NCI-H510A (cell line): ENCODE measurements at regions not wholly inside any gene's neighbourhood (a gene's known extent, or its start where the extent isn't known, plus 50 kb on each side); places are given as distances from the start of the nearest gene placed in this dataset.

Source experiments
- DNase-seq: peaks from one replicate; lab custom pipeline; 2025; lab: John Stamatoyannopoulos, UW

DNA sequence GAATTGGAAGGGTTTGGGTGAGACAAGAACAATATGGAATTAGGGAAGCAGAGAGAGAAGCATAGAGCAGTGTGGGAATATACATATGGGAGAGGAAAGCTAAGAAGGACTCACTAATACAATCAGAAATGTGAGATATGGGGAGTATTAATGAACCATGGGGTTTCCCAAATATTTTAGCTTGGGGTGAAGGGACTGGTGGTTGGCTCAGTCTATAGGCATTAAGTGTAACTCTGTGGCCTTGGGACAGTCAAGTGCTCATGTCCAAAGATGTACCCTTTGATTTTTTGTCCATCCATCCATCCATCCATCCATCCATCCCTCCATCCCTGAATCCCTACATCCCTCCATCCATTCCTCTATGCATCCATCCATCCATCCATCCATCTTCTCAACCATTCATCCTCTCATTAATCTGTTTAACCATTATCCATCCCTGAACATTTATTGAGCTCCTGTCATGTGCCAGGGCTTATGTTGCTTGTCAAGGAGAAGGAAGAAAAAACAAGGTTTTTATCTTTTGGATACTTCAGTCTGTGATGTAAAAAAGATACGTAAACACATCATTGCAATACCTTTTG is 263.4 kb upstream of the CHD6 start:
- DNase-seq: no peak

DNA sequence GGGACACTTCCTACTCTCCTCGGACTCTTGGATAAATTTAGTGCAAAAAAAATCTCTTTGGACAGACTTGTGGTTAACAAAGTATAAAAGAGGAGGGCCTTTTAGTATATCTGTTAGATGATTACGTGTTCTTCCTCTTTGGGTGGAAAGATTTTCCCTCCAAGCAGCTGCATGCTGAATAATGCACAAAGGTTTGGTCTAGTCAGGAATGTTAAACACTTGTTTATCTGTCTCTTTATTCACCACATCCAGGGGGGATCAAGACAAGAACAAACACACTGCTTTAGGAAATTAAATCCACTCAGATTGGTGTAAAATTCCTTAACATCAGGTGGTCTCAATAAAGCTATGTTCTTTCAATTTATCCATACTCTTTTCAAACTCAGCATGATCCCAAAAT is 260.9 kb upstream of the CHD6 start:
- DNase-seq: no peak

DNA sequence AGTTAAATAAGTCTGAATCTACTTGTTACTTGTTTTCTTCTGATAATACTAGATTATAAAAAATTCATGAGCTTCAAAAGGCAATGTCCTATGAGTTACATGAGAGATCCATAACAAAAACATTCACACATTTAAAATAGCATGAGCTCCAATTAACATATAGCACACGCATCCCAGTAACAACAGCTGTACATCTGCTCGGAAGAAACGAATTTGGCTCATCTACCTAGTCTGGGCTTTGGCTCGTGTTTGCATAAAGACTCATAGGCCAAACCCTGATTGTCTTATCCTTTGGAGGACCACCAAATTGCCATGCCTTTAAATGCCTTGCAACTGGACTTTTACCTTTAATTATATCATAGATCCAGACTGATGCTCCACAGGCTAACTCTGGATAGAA is 259.7 kb upstream of the CHD6 start:
- DNase-seq: no peak

DNA sequence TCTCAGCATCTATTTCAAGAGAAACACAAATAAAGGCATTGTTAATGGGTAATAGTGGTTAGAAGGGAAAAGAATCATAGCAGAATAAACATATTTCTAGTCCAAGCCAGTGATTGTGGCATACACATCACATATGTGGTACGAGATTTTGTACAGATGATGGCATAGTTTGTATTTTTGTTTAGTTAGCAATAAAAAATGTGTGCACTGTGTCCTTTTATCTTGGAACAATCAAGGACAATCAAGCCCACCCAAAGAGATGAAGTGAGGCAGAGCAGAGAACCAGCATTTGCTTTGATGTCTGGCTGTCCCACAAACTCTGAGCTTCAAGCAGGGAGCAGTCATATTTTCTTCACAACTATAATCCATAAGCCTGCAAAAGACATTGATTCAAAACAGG is 256.5 kb upstream of the CHD6 start:
- DNase-seq: no peak

DNA sequence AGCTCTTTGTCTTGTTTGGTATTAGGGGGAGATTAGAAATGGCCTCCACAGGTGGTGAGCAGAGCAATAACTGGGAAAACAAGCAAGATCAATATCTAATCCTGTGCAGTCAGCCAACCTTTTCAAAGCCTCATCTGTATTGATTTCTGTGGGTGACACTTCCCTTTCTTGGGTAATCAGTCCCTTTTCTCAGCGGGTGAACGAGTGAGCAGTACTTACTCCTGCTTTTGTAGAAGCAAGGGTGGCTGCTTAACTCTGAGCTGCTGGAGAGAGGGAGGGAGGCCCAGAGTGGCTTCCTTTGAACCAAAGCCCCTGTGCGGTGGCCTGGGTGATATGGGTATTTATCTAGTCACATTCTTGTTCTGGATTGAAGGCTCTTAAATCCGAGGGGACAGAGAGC is 254.8 kb upstream of the CHD6 start:
- DNase-seq: no peak

DNA sequence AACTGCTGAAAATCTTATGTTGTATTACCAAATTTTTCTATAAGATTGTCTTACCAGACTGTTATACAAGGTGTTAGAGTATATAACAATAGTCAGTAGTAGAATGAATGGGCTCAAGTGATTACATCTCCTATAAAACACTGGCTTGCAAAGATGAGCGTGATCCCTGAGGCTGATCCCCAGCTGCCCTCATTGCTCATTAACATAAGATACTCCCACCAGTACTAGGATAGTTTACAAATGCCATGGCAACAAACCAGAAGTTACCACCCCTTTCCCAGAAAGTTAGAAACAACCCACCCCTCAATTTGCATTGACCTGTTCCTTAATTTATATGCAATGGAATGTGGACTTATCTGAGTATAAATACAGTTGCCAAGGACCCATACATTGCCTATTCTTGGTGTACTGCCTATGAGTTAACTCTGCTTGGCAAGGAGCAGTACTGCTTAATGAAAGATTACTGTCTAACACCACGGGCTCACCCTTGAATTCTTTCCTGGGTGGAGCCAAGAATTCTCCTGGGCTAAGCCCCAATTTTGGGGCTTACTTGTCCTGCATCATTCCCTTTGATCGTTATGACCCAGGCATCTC is 252.8 kb upstream of the CHD6 start:
- no peak for DNase-seq

DNA sequence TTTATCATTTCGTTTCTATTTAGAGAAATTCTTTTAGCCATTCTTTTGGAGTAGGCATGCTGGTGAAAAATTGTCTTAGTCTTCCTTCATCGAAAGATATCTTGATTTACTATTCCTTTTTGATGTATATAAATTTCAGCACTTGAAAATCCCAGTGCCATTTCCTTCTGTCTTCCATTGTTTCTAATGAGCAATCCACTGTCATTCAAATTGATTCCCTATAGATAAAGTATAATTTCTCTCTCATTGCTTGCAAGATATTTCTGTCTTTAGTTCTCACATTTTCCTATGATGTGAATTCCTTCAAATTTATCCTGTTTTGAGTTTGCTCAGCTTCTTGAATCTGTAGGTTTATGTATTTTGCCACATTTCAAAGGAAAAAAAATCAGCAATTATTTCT is 251.1 kb upstream of the CHD6 start:
- DNase-seq: no peak

DNA sequence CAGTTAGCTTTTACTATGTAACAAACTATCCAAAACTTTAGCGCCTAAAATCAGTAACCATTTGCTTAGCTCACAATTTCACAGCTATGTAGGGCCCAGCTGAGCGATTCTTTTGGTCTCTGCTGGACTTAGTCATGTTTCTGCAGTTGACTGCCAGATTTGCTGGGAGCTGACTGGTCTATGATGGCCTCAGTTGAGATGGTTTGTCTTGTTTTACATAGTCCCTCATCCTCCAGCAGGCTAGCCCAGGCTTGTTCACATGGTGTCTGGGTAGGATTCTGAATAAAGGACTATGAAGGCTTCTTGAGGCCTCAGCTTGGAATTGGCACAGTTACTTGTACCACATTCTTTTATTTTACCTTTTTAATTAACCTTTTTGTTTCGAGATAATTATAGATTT is 247.8 kb upstream of the CHD6 start:
- no peak for DNase-seq

DNA sequence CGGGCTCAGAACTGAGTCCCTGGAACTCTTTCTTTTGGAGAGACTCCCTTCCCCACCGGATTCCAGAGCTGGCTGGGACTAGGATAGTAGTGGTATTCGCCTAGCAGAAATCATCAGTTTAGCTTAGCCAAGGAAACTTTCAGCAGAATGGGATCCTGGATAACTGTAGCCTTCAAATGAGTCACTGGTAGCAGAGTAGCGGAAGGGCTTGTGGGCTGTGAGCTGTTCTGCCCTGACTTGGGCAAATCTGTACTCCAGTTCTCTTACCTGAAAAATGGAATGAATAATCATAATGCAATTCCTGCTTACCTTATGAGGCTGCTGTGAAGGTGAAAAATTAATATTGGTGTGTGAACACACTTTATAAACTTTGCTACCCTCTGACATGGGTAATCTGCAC is 244.3 kb upstream of the CHD6 start:
- no peak for DNase-seq

DNA sequence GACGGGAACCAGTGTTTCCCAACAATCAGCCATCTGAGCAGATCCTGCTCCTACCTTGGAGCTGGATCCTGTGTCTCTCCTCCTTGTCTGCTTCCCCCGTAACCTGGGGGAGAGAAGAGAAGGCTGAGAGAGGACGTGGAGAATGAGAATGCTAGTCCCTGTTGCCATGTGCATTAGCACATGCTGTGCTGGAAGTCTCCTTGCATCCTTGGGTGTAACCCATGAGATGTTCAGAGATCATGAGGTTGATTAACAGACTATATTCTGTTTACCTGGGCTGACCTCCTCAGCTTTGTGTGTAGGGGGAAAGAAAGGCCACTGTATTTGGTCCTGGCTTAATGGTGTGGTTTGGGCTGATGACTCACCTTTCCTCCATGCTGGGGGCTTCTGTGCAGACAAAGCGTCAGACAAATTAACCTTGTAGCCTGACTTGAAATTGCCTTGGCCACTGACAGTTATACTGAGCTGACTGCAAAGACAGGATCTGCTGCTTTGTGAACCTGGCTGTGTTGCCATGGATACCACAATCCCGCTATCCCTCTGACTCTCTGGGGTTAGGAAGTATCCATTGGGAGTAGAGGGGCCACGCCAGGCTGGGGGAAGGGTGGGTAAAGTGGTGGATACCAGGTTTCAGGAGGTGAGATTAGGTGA is 243.7 kb upstream of the CHD6 start:
- DNase-seq: no peak

DNA sequence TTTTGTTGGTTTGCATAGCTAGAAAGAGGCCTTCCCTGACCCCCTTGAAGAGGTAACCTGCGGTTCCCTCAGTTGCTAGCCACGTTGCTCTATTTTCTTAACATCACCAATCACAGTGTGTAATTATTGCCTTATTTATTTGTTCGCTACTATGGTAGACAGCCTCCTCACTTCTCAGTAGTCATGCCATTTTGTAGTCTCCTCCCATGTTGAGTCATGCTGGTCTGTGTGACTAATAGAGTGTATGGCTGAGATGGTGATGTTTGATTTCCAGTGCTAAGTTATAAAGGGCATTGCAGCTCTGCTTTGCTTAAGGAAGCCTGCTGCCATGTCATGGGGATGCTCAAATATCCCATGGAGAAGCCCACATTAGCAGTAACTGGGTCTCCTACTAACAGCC is 236.6 kb upstream of the CHD6 start:
- no peak for DNase-seq

DNA sequence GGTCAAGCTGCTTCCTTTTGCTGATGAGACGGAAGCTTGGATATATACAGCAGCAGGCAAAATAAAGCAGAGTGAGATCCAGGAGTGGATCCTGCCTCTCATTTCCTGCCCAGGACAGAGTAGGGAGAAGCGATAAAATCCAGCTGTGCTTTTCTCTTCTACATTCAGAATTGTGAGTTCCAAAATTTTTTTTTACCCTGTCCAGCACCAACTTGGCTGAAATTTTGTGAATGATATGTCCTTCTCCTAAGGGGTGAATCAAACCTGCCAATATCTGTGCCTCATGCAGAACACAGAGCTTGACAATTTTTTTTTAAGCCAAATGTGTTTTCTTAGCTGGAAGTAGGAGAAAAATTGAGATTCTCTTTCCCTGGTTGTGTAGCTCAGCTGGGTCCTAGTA is 235.6 kb upstream of the CHD6 start:
- DNase-seq: no peak

DNA sequence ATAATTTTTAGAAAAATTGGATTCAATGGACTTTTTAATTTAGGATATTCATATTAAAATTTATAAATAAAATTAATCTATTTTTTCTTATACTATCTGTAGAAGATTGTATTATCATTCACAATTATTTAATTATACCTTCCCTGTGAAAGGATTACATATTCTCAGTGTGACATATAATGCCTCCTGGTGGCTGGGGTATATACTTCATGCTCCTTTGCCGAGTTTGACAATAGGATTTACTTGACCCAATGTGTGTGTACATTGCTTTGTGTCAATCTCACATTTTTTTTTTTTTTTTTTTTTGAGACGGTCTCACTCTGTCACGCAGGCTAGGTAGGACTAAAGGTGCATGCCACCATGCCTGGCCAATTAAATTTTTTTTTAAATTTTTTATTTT is 230.0 kb upstream of the CHD6 start:
- DNase-seq: no peak

DNA sequence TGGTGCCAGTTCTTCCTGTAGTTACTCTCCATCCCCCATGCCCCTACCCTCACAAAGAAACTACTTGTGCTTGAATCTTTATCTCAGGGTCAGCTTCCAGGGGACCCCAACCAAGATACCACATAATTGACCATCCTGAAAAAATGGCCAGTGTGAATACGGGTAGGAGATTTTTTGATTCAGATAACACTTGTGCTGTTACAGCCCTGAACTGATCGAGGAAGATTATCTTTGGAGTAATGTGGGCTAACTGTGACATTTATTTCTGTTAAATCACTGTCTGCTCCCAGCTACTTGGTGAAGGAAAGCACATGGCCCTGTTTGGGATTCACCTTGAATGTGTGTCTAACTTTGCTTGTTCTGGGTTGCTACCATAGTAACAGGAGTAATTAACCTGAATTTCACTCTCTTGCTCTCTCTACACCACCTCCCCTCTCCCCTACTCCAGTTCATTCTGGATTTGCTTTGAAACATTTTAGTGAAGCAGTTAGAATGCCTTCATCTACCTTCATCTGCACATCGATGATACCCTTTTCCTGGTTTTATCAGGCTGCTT is 219.6 kb upstream of the CHD6 start:
- no peak for DNase-seq

DNA sequence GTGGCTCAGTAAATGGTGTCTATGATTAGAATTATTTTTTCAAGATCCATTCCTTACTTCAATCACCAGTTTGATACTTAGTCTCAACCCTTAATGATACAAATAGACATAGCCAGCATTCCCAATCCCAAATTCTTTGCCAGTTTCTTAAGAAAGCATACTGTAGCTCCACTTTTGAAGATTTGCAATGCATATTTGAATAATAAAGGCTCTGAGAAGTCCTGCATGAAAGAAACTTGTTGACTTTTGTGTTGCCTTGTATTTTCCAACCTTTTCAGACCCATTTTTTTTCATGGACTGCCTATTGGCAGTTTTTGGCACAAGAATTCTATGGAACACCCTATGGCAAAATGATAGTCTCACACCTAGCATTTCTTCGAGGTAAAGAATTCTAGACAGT is 215.6 kb upstream of the CHD6 start:
- no peak for DNase-seq

DNA sequence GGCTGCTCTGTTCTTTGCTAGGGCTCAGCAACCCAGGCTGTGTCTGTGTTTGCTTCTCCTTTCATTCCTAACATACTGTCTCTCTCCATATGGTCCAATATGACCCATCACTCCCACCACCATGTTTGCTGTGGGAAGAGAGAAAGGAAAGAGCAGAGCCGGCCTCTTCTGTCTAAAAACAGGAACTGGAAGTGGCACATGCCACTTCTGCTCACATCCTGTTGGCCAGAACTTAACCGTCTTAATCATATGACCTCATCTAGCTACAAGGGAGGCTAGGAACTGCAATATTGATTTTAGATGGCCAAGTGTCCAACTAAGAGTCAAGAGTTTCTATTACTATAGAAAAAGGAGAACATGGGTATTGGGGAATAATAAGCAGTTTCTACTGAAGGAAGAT is 212.5 kb upstream of the CHD6 start:
- no peak for DNase-seq

DNA sequence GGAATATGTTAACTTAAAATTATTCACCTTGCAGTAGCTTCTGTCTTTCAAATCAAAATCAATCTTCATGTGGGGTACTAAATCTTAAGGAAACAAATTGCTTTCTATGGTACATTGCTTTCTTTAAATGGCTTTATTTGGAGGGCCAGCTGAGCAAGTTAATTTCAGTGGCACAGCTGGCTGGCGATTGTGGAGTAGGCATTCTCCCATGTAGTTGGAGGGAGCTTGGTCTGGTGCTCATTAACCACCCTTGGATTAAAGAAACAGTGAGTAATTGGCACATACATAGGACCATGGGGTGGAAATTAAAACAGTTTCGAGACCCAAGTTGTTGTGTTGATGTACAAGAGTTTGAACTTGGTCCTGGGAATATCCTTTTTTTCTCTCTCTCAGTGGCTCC is 201.3 kb upstream of the CHD6 start:
- no peak for DNase-seq

DNA sequence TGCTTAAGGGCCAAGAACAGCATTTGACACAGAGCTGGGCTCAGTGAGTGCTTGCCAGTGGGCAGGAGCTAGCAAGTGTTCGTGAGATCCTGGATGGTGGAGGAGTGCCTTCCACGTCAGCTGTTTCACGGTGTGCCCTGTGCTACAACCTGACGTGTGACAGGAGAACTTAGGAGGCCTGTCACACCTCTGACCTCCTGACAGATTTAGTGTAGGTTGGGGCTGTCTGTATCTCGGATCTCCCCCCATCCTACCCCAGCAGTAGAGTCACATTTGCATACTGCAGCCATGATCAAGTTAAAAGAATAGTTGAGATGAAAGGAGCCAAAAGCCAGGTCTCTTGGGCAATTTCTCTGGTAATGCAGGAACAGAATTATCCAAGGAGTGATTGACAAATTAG is 200.8 kb upstream of the CHD6 start:
- no peak for DNase-seq

DNA sequence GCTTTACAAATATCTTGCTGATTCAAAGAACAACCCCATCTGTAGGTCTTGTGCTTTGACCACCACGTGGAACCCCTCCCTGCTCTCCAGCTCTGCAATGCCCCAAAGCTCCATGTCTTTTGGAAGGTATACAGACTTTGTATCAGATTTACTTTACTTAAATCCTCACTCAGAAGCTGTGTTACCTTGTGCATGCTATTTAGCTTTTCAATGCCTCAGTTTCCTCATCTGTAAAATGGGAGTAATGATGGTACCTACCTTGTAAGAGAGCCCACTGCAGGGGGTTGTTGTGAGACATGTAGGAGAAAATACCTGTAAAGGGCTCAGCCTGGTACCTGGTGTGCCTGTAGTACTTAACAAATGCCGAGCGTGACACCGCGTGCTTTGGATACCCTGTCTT is 200.2 kb upstream of the CHD6 start:
- DNase-seq: no peak

DNA sequence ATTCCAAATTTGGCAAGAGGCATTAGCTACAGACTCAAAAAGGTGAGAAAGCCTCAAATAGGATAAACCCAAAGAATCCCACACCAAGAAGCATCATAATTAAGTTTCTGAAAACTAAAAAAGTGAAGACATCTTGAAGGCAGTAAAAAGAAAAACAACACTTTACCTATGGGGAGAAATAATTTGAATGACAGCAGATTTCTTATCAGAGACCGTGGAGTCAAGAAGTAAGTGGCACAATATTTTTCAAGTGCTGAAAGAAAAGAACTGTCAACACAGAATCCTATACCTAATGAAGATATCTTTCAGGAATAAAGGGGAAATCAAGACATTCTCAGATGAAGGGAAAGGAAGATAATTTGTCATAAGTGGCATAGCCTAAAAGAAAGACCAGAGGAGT is 193.3 kb upstream of the CHD6 start:
- DNase-seq: no peak

DNA sequence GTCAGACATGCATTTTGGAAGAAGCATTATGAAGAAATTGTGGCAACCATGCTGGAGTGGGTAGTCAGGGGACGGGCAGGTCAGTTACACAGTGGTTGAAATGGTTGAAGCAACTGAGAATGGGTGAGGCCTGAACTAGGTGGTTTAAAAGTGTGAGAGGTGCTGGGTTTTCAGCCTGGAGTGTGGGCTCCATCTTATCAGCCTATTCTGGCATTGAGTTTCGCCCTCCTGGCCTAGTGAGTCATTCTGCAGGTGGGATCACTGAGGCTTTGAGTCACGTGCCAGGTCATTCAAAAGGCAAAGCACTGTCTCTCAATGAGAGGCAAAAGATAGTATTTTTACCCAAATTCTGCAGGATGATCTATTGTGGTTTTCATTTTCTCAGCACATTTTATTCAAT is 181.9 kb upstream of the CHD6 start:
- DNase-seq: no peak

DNA sequence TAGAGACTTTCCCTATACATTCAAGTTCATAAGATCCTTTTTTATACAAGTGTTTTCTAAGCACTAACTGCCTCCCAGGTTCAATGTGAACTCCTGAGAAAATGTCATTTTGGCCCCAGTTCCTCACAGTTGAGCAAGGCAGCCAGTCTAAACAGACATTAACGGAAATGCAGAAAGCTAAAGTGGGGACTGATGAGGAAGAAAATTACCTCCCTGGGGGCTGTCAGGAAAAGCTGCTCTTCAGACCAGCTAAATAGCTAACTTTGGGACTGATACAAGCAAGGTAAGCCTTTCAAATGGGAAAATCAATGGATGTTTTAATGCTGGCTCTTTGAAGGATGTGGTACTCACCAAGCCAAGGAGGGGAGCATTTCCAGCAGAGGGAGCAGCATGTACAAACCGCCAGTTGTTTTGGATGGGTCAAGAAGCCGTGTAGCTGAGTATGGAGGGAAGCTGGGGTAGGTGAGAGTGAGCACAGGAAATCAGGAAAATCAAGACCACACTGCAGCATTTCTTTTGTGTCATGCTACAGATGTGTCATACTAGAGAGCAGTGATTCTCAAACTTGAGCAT is 180.8 kb upstream of the CHD6 start:
- DNase-seq: no peak

DNA sequence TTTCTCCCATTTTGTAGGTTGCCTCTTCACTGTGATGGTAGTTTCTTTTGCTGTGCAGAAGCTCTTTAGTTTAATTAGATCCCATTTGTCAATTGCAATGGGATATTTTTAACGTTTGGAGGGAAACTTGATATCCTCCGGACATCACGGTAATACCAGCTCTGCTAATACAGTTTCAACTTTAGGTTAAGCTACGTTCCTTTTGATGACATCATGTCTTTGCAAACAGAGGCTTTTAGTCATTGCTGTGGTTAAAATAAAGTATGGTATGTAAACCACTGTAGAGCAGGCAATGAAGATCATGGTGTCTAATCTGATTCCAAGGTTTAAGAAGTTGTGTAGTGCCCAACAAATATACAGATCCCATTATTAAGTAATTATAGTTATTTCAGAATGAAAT is 168.0 kb upstream of the CHD6 start:
- no peak for DNase-seq
